ENCODE measurements at regions not wholly inside any gene's neighbourhood (a gene's known extent, or its start where the extent isn't known, plus 50 kb on each side); places are given as distances from the start of the nearest gene placed in this dataset.

DNA sequence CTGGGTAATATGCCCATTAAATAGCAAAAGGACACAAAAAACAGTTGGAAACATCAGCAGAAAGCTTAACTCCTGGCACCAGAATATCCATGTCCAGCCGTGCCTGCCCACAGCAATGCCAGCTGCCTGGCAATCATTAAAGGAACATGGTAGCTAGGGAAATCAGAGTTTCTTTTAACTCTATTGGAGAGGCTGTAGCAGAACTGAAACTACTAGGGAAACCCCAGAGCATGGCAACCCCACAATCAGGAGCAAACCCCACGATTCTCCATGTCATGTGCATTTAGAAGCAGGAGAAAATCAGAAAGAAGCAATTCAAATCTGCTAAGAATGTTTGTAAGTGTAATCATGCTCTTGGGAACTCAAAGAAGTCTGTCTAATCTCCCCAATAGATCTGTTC lies 409.0 kb upstream of the SMIM21 start:
- TF ChIP-seq RAD21 (IDR thresholded peaks at IDR 0.05; ENCODE audit: low read depth) = no peak
- TF ChIP-seq MAX (IDR thresholded peaks at IDR 0.05) = no peak
- no peak for TF ChIP-seq YY1 (IDR thresholded peaks at IDR 0.05; ENCODE audit: low read depth)
- no peak for TF ChIP-seq TAF1 (IDR thresholded peaks at IDR 0.05; ENCODE audit: low read depth)

Data from Ishikawa (cell line).